HG03066 (cell line): ENCODE measurements at regions not wholly inside any gene's neighbourhood (a gene's known extent, or its start where the extent isn't known, plus 50 kb on each side); places are given as distances from the start of the nearest gene placed in this dataset.
"Not testable (repeated sequence)": the region's sequence is repeated elsewhere in the genome, so short reads cannot be mapped to it uniquely, and the experiment has no call there.

Source experiments
- ATAC-seq: cut with Tn5 transposase; IDR thresholded peaks from one replicate; pipeline ENCODE4 v1.9.1; 2021; ENCODE audit warnings: low read depth; ENCODE audit not compliant: unreplicated experiment

GRCh38 chr2:221931251-221931991 lies 359.3 kb upstream of the EPHA4 start:
- no peak for ATAC-seq

GRCh38 chr2:221929259-221929658 lies 357.2 kb upstream of the EPHA4 start:
- no peak for ATAC-seq

- no peak for ATAC-seq
Observed at GRCh38 chr2:221926327-221926726, 354.2 kb upstream of the EPHA4 start.

GRCh38 chr2:221924576-221924975 lies 352.5 kb upstream of the EPHA4 start:
- no peak for ATAC-seq

- ATAC-seq: no peak
Observed at GRCh38 chr2:221915926-221916325, 343.8 kb upstream of the EPHA4 start.

- no peak for ATAC-seq
Observed at GRCh38 chr2:221914334-221914880, 342.3 kb upstream of the EPHA4 start.

- ATAC-seq: no peak
Observed at GRCh38 chr2:221911890-221912289, 339.8 kb upstream of the EPHA4 start.

GRCh38 chr2:221911321-221911720 lies 339.2 kb upstream of the EPHA4 start:
- ATAC-seq: no peak

- no peak for ATAC-seq
Observed at GRCh38 chr2:221908518-221908917, 336.4 kb upstream of the EPHA4 start.

- no peak for ATAC-seq
Observed at GRCh38 chr2:221897718-221898117, 325.6 kb upstream of the EPHA4 start.

- no peak for ATAC-seq
Observed at GRCh38 chr2:221896505-221897151, 324.5 kb upstream of the EPHA4 start.

GRCh38 chr2:221895366-221896121 lies 323.4 kb upstream of the EPHA4 start:
- no peak for ATAC-seq

GRCh38 chr2:221893501-221893900 lies 321.4 kb upstream of the EPHA4 start:
- ATAC-seq: no peak

GRCh38 chr2:221892006-221892405 lies 319.9 kb upstream of the EPHA4 start:
- not testable (repeated sequence) for ATAC-seq

- ATAC-seq: no peak
Observed at GRCh38 chr2:221883976-221884375, 311.9 kb upstream of the EPHA4 start.

- ATAC-seq: no peak
Observed at GRCh38 chr2:221876016-221876415, 303.9 kb upstream of the EPHA4 start.

GRCh38 chr2:221874444-221874843 lies 302.3 kb upstream of the EPHA4 start:
- no peak for ATAC-seq

GRCh38 chr2:221857719-221858118 lies 285.6 kb upstream of the EPHA4 start:
- ATAC-seq: no peak

GRCh38 chr2:221853297-221853696 lies 281.2 kb upstream of the EPHA4 start:
- ATAC-seq: no peak

GRCh38 chr2:221851531-221852045 lies 279.5 kb upstream of the EPHA4 start:
- ATAC-seq: no peak

GRCh38 chr2:221850076-221850475 lies 278.0 kb upstream of the EPHA4 start:
- no peak for ATAC-seq
